ENCODE measurements at regions not wholly inside any gene's neighbourhood (a gene's known extent, or its start where the extent isn't known, plus 50 kb on each side); places are given as distances from the start of the nearest gene placed in this dataset.

DNA sequence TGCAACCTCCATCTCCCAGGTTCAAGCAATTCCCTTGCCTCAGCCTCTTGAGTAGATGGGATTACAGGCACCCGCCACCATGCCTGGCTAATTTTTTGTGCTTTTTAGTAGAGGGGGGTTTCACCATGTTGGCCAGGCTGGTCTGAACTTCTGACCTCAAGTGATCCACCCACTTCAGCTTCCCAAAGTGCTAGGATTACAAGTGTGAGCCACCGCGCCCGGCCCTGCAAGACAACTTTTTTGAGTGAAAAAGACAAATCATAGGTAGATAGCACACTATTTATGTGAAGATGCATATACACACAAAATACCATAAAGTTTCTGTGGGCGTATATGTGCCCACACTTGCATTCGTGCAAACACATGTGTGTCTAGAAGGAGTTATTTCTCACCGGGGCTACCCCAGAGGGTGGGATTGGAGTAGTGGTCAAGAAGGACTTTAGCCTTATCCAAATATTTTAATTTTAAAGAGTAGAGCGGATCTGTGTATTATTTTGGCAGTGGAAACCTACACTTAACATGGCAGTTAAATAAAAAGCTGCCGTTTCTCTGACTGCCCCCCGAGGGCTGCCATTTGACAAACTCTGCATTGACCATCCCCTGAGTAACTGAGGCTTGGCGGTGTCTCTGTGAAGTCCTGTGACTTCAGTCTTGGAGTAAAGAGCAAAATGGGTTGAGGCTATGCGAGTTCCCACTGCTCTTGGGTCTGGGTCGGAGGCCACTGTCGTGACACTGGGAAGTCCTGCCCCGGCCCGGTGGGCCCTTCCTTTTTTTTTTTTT is 93.4 kb upstream of the PTCH1 start:
- no peak for DNase-seq

DNA sequence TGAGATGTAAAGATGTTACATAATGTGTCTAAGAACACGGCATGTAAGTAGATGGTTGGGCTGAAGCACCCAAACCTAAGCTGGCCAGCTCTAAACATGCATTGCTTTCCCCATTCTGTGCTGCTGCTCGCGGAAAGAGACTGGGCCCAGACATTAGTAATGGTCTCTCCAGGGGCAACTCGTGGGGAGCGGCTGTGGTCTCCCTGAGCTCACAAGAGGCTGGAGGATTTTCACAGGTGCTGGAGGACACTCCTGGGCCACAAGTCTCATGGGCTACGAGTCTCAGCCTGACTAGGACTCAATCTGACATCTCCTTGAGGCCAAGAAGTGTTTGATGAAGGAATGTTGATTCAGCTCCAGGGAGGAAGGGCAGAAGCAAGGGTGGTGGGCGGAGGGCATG is 92.7 kb upstream of the PTCH1 start:
- DNase-seq: no peak

DNA sequence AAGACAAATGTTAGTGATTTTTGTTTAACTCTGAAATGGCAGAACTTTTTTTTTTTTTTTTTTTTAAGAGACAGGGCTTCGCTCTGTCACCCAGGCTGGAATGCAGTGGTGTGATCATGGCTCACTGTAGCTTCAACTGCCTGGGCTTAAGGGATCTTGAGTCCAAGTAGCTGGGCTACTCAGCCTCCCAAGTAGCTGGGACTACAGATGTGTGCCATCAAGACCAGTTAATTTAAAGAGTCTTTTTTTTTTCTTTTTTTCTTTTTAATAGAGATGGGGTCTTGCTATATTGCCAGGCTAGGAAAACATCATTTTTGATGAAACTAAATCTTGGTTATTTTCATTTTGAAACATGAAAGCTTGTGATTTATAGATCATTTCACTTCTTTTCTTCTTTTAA is 91.6 kb upstream of the PTCH1 start:
- no peak for DNase-seq

DNA sequence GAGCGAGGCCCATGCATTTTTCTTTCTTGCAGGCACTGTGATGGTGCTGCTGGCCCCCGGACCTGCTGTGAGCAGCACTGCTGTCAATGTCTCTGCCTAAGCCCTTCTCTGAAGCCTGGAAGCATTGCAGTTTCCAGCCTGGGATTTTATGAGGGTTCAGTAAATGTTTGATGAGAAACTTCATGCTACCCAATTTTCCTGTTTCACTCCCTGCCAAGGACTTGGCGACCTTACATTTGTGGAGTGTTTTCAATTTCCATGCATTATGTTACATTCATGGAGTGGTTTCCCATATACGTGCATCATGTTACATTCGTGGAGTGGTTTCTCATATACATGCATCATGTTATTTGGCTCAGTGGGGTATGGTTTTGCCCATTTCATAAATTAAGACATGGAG is 90.7 kb upstream of the PTCH1 start:
- DNase-seq: no peak

DNA sequence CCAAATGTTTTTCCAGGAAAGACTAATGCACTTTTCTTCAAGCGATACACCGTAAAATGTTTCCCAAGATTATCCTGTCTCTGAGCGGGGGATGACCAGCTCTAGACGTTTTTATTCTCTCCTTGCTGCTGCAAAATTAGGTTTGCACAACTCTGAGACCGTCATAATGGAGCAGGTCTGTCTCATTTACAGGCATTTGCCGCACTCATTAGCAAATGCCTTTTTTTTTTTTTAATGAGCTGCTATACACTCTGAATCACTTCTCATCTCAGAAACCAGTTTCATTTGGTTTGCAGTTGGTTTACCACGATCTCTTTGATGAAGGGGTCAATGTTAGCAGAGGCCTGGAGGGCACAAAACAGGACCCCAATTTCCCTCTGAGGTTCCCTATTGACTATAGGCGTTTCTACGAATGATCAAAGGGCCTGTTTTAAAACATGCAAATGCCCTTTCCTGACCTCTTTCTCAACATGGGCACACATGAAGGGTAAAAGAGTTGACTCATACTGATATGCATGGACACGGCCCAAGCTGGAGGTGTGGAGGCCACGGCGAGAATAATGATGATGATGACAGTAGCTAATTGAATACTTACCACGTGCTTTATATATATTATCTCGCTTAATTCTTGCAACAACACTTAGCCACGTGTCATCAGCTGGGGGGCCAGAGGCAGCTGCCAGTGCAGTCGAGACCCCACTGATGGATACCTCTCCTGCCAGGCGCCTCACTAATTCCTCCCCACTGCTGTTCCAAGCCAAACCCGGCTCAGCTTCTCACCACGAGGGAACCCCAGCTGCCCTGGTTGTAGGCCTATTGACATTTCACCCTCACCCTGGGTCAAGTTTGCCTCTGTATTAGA is 89.9 kb upstream of the PTCH1 start:
- no peak for DNase-seq

DNA sequence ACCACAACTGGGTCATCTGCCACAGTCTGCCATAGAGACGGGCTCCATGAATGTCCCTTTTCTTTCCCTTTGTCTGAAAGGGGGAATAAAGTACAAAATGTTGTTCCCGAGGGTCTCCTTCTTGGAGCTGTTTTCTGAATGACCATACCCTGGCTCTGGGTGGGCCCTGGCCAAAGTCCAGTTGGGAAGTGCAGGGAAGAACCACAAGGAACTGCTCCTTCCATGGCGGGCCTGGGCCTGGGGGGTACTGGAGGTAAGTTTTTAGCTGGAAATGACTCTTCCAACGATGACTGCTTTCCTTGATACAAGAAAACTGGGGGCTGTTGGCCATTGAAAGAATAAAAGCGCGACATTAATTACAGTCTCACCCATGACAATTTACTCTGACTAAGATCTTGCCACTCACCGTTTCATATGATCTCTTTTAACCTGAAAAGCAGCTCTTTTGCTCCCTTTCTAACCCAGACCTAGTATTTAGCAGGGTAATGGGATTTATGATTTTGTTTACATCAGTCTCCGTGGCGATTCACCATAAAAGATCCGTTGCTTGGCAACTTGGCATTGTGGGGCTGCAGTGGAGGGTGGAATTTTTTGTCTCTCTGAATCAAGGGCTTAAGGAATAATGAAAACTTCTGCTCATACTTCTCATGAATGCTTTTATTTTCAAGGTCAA is 89.2 kb upstream of the PTCH1 start:
- no peak for DNase-seq

DNA sequence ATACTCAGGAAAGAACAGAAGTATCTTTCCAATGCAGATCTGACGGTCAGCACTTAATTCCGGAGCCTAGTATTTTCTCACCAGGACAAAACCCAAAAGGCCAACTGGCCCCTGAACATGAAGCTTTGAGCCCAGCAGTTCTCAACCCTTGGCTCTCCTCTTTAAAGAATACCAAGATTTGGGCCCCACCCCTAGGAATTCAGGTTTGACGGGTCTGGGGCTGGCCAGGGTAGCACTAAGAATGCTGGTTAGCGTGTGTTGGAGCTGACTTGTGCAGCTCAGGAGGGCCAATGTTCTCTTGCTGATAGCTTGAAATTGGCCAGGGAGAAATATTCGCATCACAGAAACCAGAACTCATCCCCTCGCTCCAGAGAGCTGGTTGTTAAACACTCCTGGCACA is 88.3 kb upstream of the PTCH1 start:
- DNase-seq: no peak

DNA sequence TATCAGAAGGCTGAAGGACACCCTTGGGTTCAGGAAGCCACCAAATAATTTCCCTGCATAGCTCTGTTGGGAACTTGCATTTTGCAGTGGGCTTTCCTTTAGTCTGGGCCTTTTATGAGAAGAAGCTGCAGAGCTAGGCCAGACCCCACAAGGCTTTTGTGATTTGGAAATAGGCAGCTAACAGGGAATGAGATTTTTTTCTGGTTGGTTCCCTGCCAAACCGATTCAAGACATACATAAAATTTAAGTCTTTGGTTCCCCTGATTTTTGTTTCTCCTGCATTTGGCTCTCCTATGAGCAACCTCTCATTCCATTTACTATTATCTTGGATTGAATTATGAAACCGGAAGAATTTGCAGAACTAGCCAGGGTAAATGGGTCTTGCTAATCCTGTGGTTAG is 81.5 kb upstream of the PTCH1 start:
- DNase-seq: no peak

DNA sequence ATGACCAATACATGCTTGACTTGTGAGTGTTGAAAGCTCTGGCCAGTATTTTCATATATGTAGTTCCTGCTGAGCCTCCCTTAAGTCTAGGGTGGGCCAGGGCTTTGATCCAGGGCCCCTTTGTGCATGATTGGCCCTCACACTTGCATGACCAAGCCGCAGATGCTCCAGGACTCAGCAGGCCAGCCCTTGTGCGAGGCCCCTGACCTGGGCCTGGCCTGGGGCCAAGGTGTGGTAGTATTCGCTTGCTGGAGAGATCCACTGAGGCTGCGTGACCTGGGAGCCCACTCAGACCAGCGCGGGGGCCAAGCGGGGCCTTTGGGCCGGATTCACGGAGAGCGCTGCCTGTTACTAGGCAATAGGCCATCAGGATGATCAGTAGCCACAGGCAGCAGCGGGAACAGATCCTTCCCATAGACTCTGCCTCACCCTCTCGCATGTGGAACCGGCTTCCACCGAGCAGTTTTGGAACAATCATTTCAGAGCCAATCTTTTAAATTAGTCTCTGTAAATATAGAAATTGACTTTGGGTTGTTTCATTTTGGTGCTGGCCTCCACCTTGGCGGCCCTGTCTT is 79.0 kb upstream of the PTCH1 start:
- no peak for DNase-seq

DNA sequence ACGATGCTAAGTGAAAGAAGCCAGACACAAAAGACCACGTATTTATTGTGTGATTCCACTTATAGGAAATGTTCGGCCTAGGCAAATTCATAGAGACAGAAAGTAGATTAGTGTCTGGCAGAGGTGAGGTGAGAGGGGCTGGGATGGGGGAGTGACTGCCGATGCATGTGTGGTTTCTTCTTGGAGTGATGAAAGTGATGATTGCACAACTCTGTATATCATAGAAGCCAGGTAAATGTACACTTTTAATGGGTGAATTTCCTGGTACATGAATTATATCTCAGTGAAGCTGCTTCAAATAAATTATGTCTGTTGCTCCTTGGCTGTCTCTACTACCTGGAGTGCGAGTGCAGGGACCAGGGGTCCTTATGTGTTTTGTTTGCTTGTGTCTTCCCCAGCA is 76.2 kb upstream of the PTCH1 start:
- DNase-seq: no peak

DNA sequence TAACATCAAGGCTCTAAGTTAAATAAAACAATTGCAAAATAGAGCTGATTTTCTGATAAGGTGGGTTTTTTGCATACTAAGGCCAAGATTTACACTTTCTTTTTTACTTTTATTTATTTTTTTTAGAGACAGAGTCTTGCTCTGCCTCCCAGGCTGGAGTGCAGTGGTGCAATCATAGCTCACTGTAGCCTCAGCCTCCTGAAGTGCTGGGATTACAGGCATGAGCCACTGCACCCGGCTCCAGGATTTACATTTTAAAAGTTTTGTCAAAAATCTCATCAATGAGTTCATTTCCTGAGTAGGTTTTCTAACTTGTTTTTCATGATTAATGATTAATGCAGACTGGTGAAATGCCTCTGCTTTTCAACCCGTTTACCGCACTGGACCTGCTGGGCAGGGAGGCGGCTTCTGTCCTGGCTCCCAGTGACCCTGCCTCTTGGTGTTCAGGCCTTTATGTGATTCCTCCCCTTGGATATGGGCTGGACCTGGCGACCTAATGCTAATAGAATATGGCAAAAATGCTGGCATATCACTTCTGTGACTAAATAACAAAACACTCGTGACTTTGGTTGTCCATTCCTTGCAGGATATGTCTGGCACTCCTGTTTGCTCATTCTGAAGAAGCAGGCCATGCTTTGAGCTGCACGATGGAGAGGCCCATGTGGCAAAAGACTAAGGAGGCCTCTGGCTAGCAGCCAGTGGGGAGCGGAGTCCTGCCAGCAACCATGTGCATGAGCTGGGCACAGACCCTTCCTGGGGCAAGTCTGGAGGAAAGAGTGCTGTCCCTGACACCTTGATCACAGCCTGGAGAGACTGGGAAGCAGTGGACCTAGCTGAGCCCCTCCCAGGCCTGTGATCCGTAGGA is 72.2 kb upstream of the PTCH1 start:
- DNase-seq: no peak

DNA sequence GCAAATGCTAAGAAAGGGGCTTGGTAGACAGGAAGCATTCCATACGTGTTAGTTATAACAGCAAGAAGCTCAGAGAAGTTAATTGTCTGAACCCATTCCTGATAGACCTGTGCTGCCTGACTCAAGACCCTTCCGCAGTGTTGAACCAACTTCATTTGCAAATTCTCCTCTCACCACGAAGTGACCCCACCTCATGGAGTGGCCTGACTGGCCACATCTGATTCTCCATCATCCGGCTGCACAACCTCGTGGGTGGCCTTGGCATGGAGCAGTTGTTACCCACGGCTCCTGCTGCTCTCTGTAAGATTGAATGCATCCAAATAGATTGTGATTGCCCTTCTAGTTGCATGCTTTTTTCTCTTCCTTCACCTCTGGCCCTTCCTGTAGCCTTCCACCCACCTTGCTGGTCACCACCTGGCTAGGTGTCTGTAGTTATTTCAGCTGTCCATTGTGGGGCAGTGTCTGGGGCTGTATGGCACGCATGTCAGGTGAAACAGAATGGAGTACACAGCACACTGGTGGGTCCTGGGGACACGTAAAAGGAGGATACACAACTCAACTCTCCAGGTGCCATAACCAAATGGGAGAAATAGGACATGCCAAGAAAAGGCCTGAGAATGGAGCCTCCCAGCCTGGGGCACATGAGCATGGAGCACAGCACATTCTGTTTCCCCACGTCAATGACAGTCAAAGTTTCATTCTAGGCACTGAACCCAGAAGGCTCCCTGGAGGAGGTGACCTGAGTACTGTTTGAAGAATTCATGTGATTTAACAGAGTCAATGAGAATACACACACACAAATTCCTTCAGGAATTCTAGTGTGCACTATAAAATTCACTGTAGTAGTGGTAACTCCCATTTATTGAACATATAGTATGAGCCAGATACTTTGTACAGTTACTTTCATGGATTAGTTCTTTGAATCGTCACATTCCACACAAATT is 70.5 kb upstream of the PTCH1 start:
- no peak for DNase-seq

DNA sequence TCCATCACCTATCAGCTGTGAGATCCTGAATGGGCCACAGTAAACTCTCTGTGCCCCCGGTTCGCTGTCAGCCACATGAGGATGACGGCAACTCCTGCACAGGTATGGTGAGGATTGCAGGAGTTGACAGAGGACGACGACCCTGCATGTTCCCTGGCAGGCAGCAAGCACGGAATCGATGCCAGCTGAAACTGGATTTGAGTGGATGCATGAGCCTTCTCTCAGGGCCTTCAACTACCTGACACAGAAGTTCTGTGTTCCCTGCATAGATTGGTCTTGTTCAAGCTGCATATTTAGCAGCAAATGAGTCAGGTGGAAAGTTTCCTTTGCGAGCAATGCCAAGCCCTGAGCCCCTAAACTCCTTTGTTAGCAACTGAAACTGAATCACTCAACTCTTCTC is 69.6 kb upstream of the PTCH1 start:
- no peak for DNase-seq

DNA sequence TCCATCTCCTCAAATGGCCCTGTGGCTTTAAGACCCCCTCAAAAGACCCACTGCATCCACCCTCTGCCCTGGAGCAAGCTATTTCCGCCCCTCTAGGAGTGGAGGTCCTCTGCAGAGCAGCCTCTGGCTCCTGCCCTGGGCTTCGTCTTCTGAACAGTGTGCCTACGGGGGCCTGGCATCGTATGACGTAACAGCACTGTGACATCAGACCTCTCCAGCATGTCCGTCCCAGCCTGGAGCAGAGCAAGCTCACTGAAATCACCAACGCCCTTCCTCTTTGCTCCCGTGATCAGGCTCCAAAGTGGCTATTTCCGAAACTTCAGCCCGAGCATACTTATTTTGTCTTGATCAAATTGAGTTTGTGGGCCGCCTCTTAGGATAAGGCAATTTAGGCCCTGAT is 69.1 kb upstream of the PTCH1 start:
- no peak for DNase-seq

DNA sequence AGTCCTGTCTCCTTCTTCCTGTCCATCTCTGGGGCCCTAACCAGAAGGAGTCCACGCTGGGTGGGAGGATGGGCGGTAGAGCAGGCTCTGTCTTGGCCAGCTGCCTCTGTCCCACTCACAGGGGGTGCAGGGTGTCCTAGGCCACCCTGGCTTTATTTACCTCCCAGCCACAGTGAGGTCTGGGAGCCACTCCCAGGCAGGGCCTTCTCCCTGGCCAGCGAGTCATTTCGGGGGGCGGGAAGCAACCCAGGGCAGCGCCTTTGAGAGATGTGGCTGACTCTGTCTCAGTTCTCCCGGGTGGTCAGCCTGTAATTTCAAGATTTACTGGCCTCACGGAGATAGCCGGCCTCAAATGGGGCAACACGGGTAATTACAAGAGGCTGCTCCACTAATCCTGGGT is 67.4 kb upstream of the PTCH1 start:
- no peak for DNase-seq

DNA sequence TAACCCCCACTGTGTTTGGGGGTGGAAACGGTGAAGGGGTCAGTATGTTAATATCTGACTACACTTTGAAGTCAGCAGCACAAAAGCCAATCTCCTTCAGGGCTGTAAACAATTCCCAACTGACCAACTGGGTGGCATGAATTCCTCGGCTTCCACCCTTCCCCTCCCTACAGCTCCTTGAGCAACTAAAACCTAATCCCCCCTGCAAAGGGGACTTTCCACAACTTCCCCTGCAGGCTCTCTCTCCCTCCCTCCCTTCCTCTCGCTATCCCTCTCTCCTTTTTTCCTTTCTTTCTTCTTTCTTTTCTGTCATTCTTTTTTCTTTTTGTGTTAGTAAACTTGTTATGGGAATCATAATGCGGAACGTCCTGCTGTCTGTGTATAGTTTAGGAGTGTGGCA is 65.1 kb upstream of the PTCH1 start:
- DNase-seq: no peak

DNA sequence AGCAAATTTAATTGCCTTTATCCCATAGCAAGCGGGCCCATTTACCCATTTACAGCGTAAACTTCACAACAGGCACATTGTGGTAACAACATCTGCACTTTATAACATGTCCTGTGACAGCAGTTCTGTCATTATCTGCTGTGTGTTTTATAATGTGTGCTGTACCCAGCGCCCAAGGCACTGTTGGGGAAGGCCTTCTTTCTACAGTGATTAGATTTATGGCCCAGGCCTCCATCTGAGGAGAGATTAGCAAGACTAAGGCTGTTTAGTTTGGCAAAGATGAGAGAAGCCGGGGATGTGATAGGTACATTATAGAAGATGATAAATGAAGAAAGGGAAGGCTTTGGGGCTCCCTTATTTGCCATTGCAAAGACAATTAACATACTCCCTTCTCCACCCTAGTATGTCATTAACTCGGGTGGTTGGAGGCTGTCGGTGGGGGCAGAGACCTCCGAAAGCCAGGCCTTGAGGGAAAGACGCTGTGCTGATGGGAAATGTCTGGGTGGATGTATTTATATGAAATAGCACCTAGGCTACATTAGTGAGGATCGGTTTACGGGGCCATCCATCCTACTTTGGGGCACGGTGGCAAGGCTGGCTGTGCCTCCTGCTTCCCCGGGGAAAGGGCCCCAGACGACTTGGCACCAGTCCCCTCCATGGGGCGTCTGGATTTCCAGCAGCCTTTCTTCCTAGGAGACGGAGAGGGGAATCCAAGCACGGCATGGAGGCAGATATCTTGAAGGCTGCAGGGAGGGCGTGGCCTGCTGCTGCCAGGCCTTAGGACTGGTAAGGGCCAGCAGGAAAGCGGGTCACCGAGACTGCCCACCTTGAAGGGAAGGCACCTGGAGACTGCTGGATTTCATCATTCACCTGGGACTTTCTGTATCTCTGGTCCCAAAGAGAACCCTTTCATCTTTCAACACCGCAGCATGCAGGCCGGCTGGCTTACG is 64.3 kb upstream of the PTCH1 start:
- no peak for DNase-seq

DNA sequence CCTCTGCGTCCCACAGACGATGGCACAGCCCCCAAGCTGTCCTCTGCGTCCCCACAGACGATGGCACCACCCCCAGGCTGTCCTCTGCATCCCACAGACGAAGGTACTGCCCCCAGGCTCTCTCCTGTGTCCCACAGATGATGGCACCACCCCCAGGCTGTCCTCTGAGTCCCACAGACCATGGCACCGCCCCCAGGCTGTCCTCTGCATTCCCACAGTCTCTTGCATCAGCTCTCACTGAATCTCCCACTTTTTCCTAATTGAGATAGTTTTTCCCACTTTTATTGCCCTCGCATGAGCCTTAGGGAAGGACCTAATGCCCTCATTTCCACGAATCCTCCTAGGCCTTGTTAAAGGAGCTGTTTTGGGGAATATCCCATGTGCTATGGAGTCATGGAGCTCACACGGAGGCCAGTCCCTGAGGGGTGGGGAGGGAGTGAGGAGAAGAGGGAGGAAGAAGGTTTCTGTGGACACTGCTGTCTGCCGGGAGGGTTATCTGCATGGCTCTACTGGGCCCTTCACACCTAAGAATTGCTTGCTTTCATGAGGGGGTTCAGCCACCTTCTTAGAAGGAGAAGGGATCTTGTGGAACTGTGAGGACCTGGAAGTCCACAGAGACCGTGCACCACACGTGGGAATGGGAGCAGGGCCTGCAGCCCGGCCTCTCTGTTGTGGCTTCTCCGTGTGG is 58.2 kb upstream of the PTCH1 start:
- DNase-seq: no peak

DNA sequence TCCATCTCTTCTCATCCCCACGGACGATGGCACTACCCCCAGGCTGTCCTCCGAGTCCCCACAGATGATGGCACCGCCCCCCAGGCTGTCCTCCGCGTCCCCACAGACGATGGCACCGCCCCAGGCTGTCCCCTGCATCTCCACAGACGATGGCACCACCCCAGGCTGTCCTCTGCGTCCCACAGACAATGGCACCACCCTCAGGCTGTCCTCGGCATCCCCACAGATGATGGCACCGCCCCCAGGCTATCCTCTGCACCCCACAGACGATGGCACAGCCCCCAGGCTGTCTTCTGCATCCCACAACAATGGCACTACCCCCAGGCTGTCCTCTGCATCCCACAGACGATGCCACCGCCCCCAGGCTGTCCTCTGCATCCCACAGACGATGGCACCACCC is 57.4 kb upstream of the PTCH1 start:
- no peak for DNase-seq
